GM18951 (cell line): ENCODE measurements at regions not wholly inside any gene's neighbourhood (a gene's known extent, or its start where the extent isn't known, plus 50 kb on each side); places are given as distances from the start of the nearest gene placed in this dataset.

Experiments
- POLR2A ChIP-seq: IDR thresholded peaks from 4 replicates; pipeline ENCODE4 v1.6.1; 2011; ENCODE audit warnings: mild to moderate bottlenecking; ENCODE audit not compliant: insufficient read length, insufficient read depth; ENCODE audit errors: extremely low read depth
- in situ Hi-C: fragments of 300-500 bp; cut with MboI; formaldehyde crosslinking; loops from one replicate; pipeline ENCODE4 v1.12.0; 2022; ENCODE audit warnings: low sequenced_read_pairs, mixed read lengths, inconsistent platforms; ENCODE audit not compliant: unreplicated experiment

GRCh38 chr12:30874455-30875321 is 51.9 kb upstream of the TSPAN11 start:
- no peak for TF ChIP-seq POLR2A
- in situ Hi-C loops = no loop called here

GRCh38 chr12:30870491-30871265 is 55.9 kb upstream of the TSPAN11 start:
- in situ Hi-C loops = no loop called here
- no peak for TF ChIP-seq POLR2A

- TF ChIP-seq POLR2A = no peak
- in situ Hi-C loops = no loop called here
These were observed 59.1 kb upstream of the TSPAN11 start for GRCh38 chr12:30867415-30867814.

- no peak for TF ChIP-seq POLR2A
- in situ Hi-C loops = no loop called here
These were observed 60.3 kb upstream of the TSPAN11 start for GRCh38 chr12:30866256-30866655.

GRCh38 chr12:30863839-30864238 is 62.7 kb upstream of the TSPAN11 start:
- in situ Hi-C loops = no loop called here
- no peak for TF ChIP-seq POLR2A

- TF ChIP-seq POLR2A = no peak
- in situ Hi-C loops = no loop called here
These were observed 64.1 kb upstream of the TSPAN11 start for GRCh38 chr12:30862486-30862885.

GRCh38 chr12:30859226-30859625 is 67.3 kb upstream of the TSPAN11 start:
- TF ChIP-seq POLR2A = no peak
- in situ Hi-C loops = loop anchor here (10.0 kb wide), 1 partner anchor 376 kb away; no protein-coding TSS in a partner anchor

- in situ Hi-C loops = loop anchor here (10.0 kb wide), 1 partner anchor 376 kb away; no protein-coding TSS in a partner anchor
- TF ChIP-seq POLR2A = no peak
These were observed 68.1 kb upstream of the TSPAN11 start for GRCh38 chr12:30858471-30858870.

GRCh38 chr12:30853561-30854133 is 72.9 kb upstream of the TSPAN11 start:
- in situ Hi-C loops = loop anchor here (10.0 kb wide), 1 partner anchor 381 kb away; no protein-coding TSS in a partner anchor
- TF ChIP-seq POLR2A = no peak

GRCh38 chr12:30850684-30851083 is 75.9 kb upstream of the TSPAN11 start:
- in situ Hi-C loops = loop anchor here (10.0 kb wide), 1 partner anchor 384 kb away; no protein-coding TSS in a partner anchor
- no peak for TF ChIP-seq POLR2A

GRCh38 chr12:30847259-30847658 is 79.3 kb upstream of the TSPAN11 start:
- TF ChIP-seq POLR2A = no peak
- in situ Hi-C loops = no loop called here

- no peak for TF ChIP-seq POLR2A
- in situ Hi-C loops = no loop called here
These were observed 79.8 kb upstream of the TSPAN11 start for GRCh38 chr12:30846776-30847175.

- TF ChIP-seq POLR2A = no peak
- in situ Hi-C loops = no loop called here
These were observed 80.9 kb upstream of the TSPAN11 start for GRCh38 chr12:30845676-30846075.
